ENCODE measurements at regions not wholly inside any gene's neighbourhood (a gene's known extent, or its start where the extent isn't known, plus 50 kb on each side); places are given as distances from the start of the nearest gene placed in this dataset.

DNA sequence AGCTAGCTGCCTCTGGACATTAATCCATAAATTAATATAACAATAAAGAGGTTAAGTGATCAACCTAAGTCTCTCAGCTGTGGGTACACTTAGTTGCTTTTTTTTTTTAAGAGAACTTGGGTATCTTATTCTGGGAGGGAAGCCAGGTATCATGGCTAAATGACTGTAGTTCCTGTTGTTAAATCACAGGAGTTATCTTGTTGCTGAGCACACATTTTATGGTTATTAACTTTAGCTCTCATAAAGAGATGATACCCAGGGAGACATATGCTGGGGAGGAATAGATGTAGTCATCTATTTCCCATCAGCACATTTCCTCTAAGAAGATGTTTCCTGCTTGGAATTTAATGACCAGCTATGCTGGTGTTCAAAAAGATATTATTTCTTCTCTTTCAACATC lies 227.8 kb downstream of the PTGER3 start:
- Histone ChIP-seq H3K79me1 (ENCODE audit: low read depth, low read length) (no peaks in the 10 kb centered on the region; the same call in 1 of the 2 replicates), H2AK5ac (ENCODE audit: low read depth, low read length) (no peak overlapping the region), H2BK120ac (replicated peaks; ENCODE audit: low read depth, low read length) (no peak overlapping the region), H3K9ac (replicated peaks in 1 of 4; ENCODE audit: extremely low read depth in 1 of 4, low read depth in 3 of 4, low read length in 3 of 4) (no peak overlapping the region), H3K9me3 (ENCODE audit: insufficient read depth in 2 of 2, low read depth in 1 of 2, low read length in 1 of 2) (no peaks in the 10 kb centered on the region), H3K14ac (ENCODE audit: insufficient read length) (no peak overlapping the region), H4K5ac (ENCODE audit: insufficient read length, low read depth, low read length) (no peak overlapping the region), H3K4ac (replicated peaks; ENCODE audit: insufficient read length, low read depth, low read length) (no peak overlapping the region), H2BK12ac (ENCODE audit: low read depth, low read length) (no peak overlapping the region), H3K4me2 (ENCODE audit: insufficient read depth in 1 of 2, low read depth in 2 of 2, low read length in 2 of 2) (no peak overlapping the region), H3K27me3 (replicated peaks in 1 of 4; ENCODE audit: control insufficient read depth in 3 of 4, extremely low read depth in 1 of 4, insufficient read depth in 3 of 4, low read length in 3 of 4) (no peaks in the 10 kb centered on the region), H3K18ac (ENCODE audit: extremely low read depth, low read length) (no peak overlapping the region), H3K27ac (ENCODE audit: low read depth, low read length) (no peak overlapping the region), H2BK15ac (ENCODE audit: low read length) (no peak overlapping the region), H4K91ac (replicated peaks; ENCODE audit: insufficient read length, low read length) (no peak overlapping the region), H3K4me1 (replicated peaks in 1 of 4; ENCODE audit: control insufficient read depth in 3 of 4, insufficient read depth in 4 of 4, low read length in 3 of 4) (no peaks in the 10 kb centered on the region), H3K36me3 (ENCODE audit: control insufficient read depth in 2 of 4, insufficient read depth in 4 of 4, low read length in 3 of 4) (no peaks in the 10 kb centered on the region), H2AFZ (ENCODE audit: low read length) (no peak overlapping the region), H3K56ac (replicated peaks; ENCODE audit: insufficient read length, low read depth, low read length) (no peak overlapping the region), H3K79me2 (ENCODE audit: control insufficient read depth in 1 of 2, insufficient read depth in 2 of 2, low read length in 2 of 2) (no peaks in the 10 kb centered on the region), H4K8ac (ENCODE audit: extremely low read depth, insufficient read depth, low read length) (no peak overlapping the region), H3K23me2 (ENCODE audit: low read depth, low read length) (no peaks in the 10 kb centered on the region; the same call in 1 of the 2 replicates), H2BK5ac (ENCODE audit: low read depth, low read length) (no peak overlapping the region), H4K20me1 (replicated peaks in 1 of 2; ENCODE audit: control insufficient read depth in 1 of 2, insufficient read depth in 2 of 2, low read length in 2 of 2) (no peaks in the 10 kb centered on the region), H3K23ac (ENCODE audit: insufficient read length) (no peak overlapping the region), H2BK20ac (ENCODE audit: low read length) (no peak overlapping the region), H3K4me3 (ENCODE audit: extremely low read depth in 1 of 4, insufficient read depth in 2 of 4, low read depth in 3 of 4, low read length in 4 of 4) (no peak overlapping the region)
- DNase-seq (ENCODE audit: low read depth in 1 of 2, low spot score in 2 of 2) (no peak), FAIRE-seq (no peak)
- POLR2A ChIA-PET (ENCODE audit: partially characterized antibody), result no interaction called here
- no peak for TF ChIP-seq GABPA (IDR thresholded peaks at IDR 0.05; ENCODE audit: borderline replicate concordance, insufficient read depth, low read length)
- no peak for TF ChIP-seq FOSL1 (IDR thresholded peaks at IDR 0.05; ENCODE audit: insufficient read depth, low read depth, low read length)
- no peak for TF ChIP-seq PHF8 (conservative IDR thresholded peaks at IDR 0.05; ENCODE audit: low read depth, low read length)
- CTCF ChIA-PET (ENCODE audit: partially characterized antibody), result interaction anchor here (1.1 kb wide), 1 partner anchor 55 kb away, joined by 3 read pairs; no protein-coding TSS in a partner anchor
